PC-9 (cell line): ENCODE measurements at regions not wholly inside any gene's neighbourhood (a gene's known extent, or its start where the extent isn't known, plus 50 kb on each side); places are given as distances from the start of the nearest gene placed in this dataset.

ENCODE experiments used
- CTCF ChIP-seq: fragments of 200-600 bp; sonication (generic); conservative IDR thresholded peaks from 2 replicates; pipeline ENCODE4 v1.6.1; 2017; ENCODE audit warnings: mixed run types, antibody characterized with exemption, mild to moderate bottlenecking, moderate library complexity
- EZH2 ChIP-seq: fragments of 200-600 bp; sonication (generic); IDR thresholded peaks from 2 replicates; pipeline ENCODE4 v1.8.0; 2017; ENCODE audit warnings: antibody characterized with exemption, low read depth

GRCh38 chr16:64365448-64365931 lies 756.4 kb downstream of the CDH11 start:
- TF ChIP-seq CTCF (no peak), EZH2 (no peak)
